ENCODE measurements at regions not wholly inside any gene's neighbourhood (a gene's known extent, or its start where the extent isn't known, plus 50 kb on each side); places are given as distances from the start of the nearest gene placed in this dataset.

DNA sequence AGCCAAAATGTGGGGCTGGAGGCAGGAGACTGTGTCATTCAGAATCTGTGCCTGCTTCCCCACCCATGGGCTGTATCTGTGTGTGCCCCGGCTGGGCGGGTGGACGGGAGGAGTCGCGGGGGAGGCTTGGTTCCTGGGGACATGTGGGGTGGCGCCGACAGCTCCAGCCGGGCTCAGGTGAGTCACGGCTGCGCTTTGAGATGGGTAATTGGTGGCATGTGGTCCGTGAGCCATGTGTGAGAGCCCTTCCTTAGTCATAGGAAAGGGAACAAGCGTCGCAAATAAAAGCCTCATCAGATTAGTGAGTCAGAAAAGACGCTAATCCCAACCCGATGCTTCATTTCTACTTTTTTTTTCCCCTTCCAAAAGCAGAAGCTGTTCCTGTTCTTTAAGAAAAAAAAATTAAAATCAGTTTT is 118.6 kb upstream of the ZNF536 start:
- TF ChIP-seq, protein P1, sequence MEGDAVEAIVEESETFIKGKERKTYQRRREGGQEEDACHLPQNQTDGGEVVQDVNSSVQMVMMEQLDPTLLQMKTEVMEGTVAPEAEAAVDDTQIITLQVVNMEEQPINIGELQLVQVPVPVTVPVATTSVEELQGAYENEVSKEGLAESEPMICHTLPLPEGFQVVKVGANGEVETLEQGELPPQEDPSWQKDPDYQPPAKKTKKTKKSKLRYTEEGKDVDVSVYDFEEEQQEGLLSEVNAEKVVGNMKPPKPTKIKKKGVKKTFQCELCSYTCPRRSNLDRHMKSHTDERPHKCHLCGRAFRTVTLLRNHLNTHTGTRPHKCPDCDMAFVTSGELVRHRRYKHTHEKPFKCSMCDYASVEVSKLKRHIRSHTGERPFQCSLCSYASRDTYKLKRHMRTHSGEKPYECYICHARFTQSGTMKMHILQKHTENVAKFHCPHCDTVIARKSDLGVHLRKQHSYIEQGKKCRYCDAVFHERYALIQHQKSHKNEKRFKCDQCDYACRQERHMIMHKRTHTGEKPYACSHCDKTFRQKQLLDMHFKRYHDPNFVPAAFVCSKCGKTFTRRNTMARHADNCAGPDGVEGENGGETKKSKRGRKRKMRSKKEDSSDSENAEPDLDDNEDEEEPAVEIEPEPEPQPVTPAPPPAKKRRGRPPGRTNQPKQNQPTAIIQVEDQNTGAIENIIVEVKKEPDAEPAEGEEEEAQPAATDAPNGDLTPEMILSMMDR (IDR thresholded peaks at IDR 0.05): no peak
- TF ChIP-seq POLR2A (IDR thresholded peaks at IDR 0.05): no peak
- no peak for TF ChIP-seq POLR2AphosphoS5 (IDR thresholded peaks at IDR 0.05)
- no peak for TF ChIP-seq EP300 (IDR thresholded peaks at IDR 0.05)

All from gastroesophageal sphincter (tissue), 3 donors.